SW 1271 (cell line): ENCODE measurements at regions not wholly inside any gene's neighbourhood (a gene's known extent, or its start where the extent isn't known, plus 50 kb on each side); places are given as distances from the start of the nearest gene placed in this dataset.

ENCODE experiments used
- DNase-seq, 2 experiments: peaks; one replicate each; lab custom pipeline; 2025; lab: John Stamatoyannopoulos, UW

DNA sequence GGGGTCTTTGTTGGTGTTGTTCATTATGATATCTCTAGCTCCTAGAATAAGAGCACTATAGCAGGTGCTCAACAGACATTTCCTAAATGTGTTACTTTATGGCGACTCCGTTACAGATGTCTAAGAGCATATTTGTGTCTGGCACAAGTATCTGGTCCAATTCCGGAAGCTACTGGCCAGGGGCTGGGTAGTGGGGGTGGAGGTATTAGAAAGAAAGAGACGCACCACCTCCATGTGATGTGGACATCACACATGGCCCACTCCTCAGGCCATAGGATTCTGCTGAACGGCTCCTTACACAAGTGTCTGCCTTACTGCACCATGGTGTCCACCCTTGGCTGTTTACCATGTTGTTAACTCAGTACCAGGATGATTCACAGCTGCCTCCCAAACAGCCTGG, 296.8 kb upstream of the MKI67 start:
- DNase-seq: no peak

DNA sequence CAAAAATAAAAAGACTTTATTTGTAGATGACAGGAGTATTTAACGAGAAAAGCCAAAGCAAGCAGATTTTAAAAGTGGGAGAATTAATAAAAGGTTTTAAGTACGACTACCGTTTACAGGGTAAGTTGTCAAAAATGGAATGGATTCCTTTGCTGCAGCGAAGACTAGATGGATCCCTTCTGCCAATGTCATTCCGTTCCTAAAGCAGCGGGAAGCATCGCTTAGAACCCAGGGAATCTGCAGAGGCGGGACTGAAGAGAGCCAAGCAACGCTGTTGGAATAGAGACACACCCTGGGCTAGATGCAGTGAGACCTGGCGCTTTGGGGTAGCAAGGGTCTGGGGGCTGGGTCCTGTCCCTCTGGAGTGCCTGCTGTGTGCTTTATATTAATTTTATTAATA, 303.1 kb upstream of the MKI67 start:
- DNase-seq: no peak

- DNase-seq: no peak
Measured at GRCh38 chr10:128429835-128430513, 303.8 kb upstream of the MKI67 start.

- DNase-seq: no peak
Measured at GRCh38 chr10:128431083-128431482, 304.9 kb upstream of the MKI67 start.

GRCh38 chr10:128431506-128431905, 305.3 kb upstream of the MKI67 start:
- DNase-seq: no peak

- no peak for DNase-seq
Measured at GRCh38 chr10:128432011-128432410, 305.8 kb upstream of the MKI67 start.

DNA sequence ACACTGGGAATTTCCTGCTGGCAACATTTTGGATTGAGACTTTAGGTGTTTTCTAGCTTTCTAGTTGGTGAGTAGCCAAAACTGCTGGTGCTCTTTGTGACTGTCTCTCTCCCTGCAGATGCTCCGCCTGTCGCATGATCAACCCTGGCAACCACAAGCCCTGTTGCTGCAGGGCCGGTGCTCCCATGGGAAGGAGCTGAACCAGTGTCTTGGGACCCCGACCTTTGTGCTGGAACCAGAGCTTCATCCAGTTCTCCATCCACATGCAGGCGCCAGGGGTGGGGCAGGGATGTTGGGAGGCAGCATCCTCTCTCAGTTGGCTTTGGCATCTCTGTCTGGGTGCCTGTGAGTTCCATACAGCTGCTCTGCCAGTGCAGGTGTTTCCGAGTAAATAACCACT, 306.2 kb upstream of the MKI67 start:
- DNase-seq: no peak

DNA sequence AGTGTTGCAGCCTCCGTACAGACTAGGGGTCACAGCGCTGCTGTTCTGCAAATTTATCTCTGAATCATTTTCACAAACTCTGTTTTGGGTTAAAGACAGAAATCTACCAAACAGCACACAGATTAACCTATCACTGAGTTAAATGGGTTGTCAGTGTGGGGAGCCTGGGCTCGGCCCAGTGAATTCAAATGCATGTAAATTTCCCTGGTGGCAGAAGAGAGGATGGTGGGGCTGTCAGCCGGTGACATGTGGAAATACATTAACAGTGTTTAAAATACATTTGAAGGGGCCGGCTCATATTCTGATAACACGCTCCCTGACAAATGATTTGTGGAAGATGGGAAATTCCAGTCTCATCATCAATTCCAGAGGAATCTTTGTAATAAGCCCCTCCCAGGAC, 309.6 kb upstream of the MKI67 start:
- no peak for DNase-seq

DNA sequence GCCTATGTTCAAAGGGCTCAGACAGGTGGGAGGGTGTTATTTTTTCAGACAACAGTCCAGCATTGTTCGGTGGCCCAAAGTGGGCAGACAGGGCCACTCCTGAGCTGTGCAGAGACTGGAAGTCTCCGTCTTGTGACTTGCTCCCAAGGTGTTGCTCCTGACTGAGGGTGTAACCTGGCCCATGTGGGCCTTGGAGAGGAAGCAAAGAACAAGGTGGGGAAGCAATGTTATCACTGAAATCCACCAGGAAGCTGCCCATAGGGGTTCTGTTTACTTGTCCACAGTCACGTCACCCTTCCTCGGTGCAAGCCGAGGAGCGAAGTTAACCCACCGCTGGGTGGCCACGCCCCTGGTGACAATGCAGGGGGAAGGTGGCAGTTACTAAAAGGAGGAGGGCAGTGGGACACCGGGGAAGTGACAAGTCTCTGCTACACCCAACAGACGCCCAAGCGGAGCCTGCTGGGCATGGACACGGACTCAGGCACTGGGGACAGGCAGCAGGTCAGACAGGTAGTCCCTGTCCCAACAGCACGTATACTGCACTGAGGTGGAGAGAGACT, 311.6 kb upstream of the MKI67 start:
- no peak for DNase-seq

DNA sequence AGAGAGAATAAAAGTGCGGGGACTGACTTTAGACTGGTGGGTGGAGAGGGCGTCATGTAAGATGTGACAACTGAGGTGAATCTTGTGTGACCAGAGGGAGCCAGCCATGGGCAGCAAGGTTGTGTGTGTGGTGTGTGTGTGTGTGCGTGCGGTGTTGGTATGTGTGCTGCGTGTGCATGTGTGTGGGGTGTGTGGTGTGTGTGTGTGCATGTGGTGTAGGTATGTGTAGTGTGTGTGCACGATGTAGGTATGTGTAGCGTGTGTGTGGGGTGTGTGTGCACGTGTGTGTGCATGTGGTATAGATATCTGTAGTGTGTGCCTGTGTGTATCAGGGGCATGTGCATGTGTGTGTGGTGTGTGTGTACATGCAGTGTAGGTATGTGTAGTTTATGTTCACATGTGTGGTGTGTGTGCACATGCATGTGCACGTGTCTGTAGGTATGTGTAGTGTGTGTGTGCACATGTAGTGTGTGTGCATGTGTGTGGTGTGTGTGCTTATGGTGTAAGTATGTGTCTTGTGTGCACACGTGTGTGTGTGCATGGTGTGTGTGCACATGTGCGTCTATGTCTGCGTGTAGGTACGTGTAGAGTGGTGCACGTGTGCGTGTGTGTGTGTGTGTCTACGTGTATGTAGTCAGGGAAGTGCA, 312.3 kb upstream of the MKI67 start:
- no peak for DNase-seq

- no peak for DNase-seq
Measured at GRCh38 chr10:128440513-128441160, 314.4 kb upstream of the MKI67 start.

DNA sequence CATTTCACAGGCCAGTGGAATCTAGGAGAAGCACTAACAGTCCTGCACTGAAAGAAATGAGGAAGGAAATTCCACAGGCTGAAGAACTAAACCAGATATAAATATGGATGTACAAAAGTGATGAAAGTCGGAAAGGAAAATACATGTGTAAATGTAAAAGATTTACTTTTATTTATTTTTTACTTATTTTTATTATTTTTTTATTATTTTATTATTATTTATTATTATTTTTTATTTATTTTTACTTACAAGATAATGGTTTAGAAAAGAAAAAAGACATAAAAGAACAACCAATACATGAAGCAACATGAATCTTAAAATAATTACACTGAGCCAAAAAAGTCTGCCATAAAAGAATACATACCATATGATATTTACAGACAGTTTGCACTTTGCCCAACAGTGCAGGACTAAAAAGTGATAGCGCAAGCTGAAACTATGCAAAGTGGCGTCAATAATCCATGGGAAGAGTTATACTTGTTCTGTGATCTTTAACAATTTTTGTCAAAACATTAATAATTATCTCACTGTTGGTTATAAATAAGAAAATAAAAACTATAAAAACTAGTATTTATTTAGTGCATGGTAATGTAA, 317.8 kb upstream of the MKI67 start:
- no peak for DNase-seq

- DNase-seq: no peak
Measured at GRCh38 chr10:128448796-128449195, 322.6 kb upstream of the MKI67 start.

- no peak for DNase-seq
Measured at GRCh38 chr10:128451879-128452278, 325.7 kb upstream of the MKI67 start.

DNA sequence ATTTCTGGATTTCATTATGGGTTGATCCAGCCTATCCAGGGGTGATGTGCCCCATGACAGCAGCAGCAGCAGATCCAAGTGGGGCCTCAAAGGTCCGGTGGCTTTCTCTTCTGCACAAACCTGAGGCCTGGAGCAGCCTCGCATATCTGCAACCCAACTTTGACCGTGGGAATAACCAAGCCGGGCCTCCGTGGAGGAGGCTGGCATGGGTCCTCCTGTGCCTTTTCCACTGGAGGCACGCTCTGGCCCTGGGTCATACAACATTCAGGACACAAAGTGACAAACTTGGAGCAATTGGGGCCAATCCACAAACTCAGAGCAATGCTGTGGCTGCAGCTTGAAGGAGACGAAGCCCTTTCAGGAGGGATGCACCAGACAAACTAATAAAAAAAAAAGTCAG, 330.0 kb upstream of the MKI67 start:
- no peak for DNase-seq

DNA sequence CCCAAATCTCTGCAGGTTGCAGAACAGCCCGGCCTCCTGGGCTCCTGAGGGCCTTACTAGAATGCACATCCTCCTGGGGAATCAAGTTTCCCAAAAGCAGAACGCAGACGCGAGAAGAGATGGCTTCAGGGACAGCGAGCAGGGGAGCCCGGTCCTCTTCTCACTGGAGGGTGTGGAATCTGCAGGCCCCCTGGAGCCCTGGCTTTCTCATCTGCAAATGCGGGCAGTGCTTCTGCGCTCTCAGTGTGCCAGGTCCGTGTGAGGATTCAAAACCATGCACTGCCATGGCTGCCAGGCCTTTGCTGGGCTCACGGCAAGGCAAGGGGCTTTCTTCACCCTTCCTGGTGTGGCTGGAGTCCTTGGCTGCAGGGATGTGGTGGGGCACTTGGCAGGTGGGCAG, 330.9 kb upstream of the MKI67 start:
- DNase-seq: no peak

DNA sequence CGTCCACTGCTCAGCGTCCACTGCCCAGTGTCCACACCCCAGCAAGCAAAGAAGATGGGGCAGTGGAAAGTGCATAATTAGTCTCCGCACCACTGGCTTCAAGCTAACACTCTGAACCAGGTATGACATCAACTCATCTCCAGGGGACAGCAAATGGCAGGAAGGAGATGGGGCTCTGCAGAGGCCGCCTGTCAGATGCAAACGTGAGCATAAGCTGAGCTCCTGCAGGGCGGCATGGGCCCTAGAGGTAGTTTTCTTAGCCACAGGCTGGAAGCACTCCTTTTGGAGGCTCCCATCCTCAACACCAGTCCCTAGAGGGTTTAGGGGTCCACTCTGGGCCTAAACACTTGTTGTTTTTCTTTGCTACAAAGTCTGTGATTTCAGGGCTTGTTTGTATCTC, 335.8 kb upstream of the MKI67 start:
- no peak for DNase-seq

DNA sequence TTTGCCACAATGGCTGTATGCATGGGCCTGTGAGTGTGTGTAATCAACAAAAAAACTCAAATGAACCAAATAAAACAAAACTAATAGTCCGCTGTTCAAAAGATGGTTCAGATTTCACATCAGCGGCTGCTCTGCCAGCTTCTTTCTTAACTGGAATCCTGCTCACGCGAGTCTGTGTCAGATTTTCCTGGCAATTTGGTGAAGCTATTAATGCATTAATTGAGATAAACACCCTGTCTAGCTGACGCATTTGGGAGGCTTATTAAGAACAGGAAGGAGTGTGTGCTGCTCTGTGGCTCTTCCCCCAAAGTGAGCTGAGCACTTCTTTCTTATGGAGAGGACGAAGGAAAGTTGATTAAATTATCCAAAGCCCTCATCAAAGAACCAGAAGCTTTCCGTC, 336.6 kb upstream of the MKI67 start:
- DNase-seq: no peak

DNA sequence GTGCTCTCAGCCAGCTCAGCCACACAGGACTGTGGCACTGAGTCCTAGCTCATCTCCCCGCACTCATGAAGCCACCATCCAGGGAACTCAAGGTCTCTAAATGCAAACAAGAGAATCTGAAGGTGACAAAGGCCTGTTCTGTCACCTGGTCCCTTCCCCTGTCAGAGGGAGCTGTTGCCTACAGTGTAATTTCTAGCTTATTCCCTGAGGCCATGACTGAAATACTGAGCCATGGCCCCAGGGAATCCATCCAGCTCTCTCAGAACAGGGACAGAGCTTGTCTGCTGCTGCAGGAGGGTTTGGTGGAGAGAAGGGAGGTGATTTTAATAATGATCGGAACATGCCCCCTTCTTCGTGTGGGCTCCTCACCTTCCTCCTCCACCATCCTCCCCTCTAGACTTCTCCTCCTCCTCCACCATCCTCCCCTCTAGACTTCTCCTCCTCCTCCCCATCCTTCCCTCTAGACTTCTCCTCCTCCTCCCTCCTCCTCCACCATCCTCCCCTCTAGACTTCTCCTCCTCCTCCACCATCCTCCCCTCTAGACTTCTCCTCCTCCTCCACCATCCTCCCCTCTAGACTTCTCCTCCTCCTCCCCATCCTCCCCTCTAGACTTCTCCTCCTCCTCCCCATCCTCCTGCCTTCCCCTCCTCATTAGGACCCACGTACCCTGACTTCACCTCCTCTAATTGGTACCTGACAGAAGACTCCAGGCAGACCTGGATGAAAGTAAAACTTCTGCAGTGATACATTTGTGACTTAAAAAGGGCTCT, 338.0 kb upstream of the MKI67 start:
- no peak for DNase-seq

- DNase-seq: no peak
Measured at GRCh38 chr10:128465697-128466096, 339.5 kb upstream of the MKI67 start.

GRCh38 chr10:128466831-128467371, 340.7 kb upstream of the MKI67 start:
- DNase-seq: no peak

DNA sequence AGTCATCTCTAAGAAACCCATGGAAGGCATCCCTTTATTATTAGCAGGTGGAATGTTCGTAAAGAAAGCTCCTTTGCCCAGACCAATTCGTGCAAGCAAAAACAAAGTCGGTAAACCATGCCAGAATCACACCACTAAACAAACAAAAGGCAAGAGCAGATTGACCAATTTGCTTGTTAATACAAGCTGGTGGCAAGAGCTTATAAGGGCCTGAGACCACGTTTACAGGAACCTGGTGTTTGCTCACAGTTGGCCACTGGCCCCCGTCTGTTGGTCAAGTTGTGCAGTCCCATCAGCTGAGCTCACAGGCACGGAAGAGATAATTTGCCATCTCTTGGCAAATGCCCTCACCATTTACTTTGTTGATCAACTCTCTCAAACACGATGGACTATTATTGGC, 342.2 kb upstream of the MKI67 start:
- no peak for DNase-seq
